Panc1 (cell line): ENCODE measurements at regions not wholly inside any gene's neighbourhood (a gene's known extent, or its start where the extent isn't known, plus 50 kb on each side); places are given as distances from the start of the nearest gene placed in this dataset.
"Not testable (repeated sequence)": the region's sequence is repeated elsewhere in the genome, so short reads cannot be mapped to it uniquely, and the experiment has no call there.

Source experiments
- ATAC-seq: fragments of 200-7000 bp; cut with Tn5 transposase; 2 replicates; pipeline ENCODE4 v1.9.1; 2020; ENCODE audit warnings: mild to moderate bottlenecking, moderate library complexity
- BruUV-seq: library from RNA; stranded (reverse); fragments of 400-500 nt; replicated peaks from 2 replicates; lab custom pipeline; 2021; lab: Mats Ljungman, UMichigan
- CTCF ChIA-PET: fragments of 300-600 bp; sonication (Branson Sonifier 250); formaldehyde crosslinking; loops from one replicate; lab custom pipeline; 2022; ENCODE audit warnings: antibody characterized with exemption; lab: Charles Lee
- POLR2A ChIA-PET: fragments of 300-600 bp; sonication (Branson Sonifier 250); formaldehyde crosslinking; loops from one replicate; lab custom pipeline; 2022; ENCODE audit warnings: antibody characterized with exemption; lab: Charles Lee
- DNase-seq: peaks from one replicate; pipeline ENCODE4 v3.0.0-alpha.2; 2010; ENCODE audit warnings: low read depth, low spot score
- H3K27ac ChIP-seq: 2 replicates; pipeline ENCODE4 v1.5.1; 2011; ENCODE audit warnings: mild to moderate bottlenecking, low read length, inconsistent platforms
- H3K27me3 ChIP-seq: fragments of 200-500 bp; sonication (Bioruptor generic); 2 replicates; pipeline ENCODE4 v1.6.0; 2014; ENCODE audit warnings: low read length, inconsistent platforms; ENCODE audit not compliant: control insufficient read depth, insufficient read depth
- H3K36me3 ChIP-seq: fragments of 200-500 bp; sonication (Bioruptor generic); 2 replicates; pipeline ENCODE4 v1.5.1; 2014; ENCODE audit warnings: inconsistent platforms, mild to moderate bottlenecking, low read length, moderate library complexity; ENCODE audit not compliant: control insufficient read depth, insufficient read depth
- H3K4me1 ChIP-seq: 2 replicates; pipeline ENCODE4 v1.5.1; 2011; ENCODE audit warnings: inconsistent platforms, mild to moderate bottlenecking, low read length, moderate library complexity; ENCODE audit not compliant: control insufficient read depth, insufficient read depth
- H3K4me3 ChIP-seq, 2 experiments: 2 replicates each; pipeline ENCODE4 v1.5.1; 2011 to 2012; ENCODE audit warnings: low read depth in 2 of 2, low read length in 2 of 2, mild to moderate bottlenecking in 2 of 2, inconsistent platforms in 1 of 2, moderate library complexity in 1 of 2
- H3K9me3 ChIP-seq: fragments of 200-500 bp; sonication (Bioruptor generic); 2 replicates; pipeline ENCODE4 v1.5.1; 2014; ENCODE audit warnings: low read depth, mild to moderate bottlenecking, inconsistent platforms, low read length, moderate library complexity; ENCODE audit not compliant: control insufficient read depth, insufficient read depth
- in situ Hi-C: cut with HindIII; loops from 2 replicates; pipeline ENCODE4 v1.10.0; 2016; ENCODE audit warnings: low sequenced_read_pairs, low pct_unique_long_range_greater_than_20kb
- intact Hi-C: fragments of 100-400 bp; cut with micrococcal nuclease; formaldehyde crosslinking; loops from one replicate; pipeline ENCODE4 v1.10.0; 2022; ENCODE audit not compliant: unreplicated experiment

GRCh38 chr3:140885697-140886096 is 55.9 kb upstream of the SLC25A36 start:
- H3K9me3 ChIP-seq, CTCF ChIA-PET, H3K27ac ChIP-seq, in situ Hi-C loops, H3K4me3 ChIP-seq, H3K4me1 ChIP-seq, DNase-seq, intact Hi-C loops, POLR2A ChIA-PET, H3K27me3 ChIP-seq, H3K36me3 ChIP-seq, ATAC-seq, BruUV-seq: not testable (repeated sequence)
